Mesendoderm (in vitro differentiated cells): ENCODE measurements at regions not wholly inside any gene's neighbourhood (a gene's known extent, or its start where the extent isn't known, plus 50 kb on each side); places are given as distances from the start of the nearest gene placed in this dataset.
A peak's percentile ranks its signal among the peaks of the same experiment; 100 is the strongest.

Experiments
- DNase-seq: peaks from one replicate; pipeline ENCODE4 v3.0.0; 2013
- H2AK5ac ChIP-seq: 2 replicates; pipeline ENCODE4 v1.6.1; 2013; ENCODE audit warnings: low read length, inconsistent platforms
- H2BK120ac ChIP-seq: 2 replicates; pipeline ENCODE4 v1.6.1; 2013; ENCODE audit warnings: low read depth, mild to moderate bottlenecking, low read length, moderate library complexity, mixed read lengths
- H2BK15ac ChIP-seq: replicated peaks from 2 replicates; pipeline ENCODE4 v1.6.1; 2013; ENCODE audit warnings: low read depth, mild to moderate bottlenecking, moderate library complexity
- H2BK5ac ChIP-seq: 2 replicates; pipeline ENCODE4 v1.6.1; 2013; ENCODE audit warnings: low read length, inconsistent platforms
- H3K18ac ChIP-seq: 2 replicates; pipeline ENCODE4 v1.6.1; 2013; ENCODE audit warnings: mild to moderate bottlenecking, low read length, mixed read lengths
- H3K23ac ChIP-seq: one replicate; pipeline ENCODE4 v1.6.1; 2013; ENCODE audit warnings: low read length
- H3K27ac ChIP-seq: 2 replicates; pipeline ENCODE4 v1.5.1; 2013; ENCODE audit warnings: low read depth, mild to moderate bottlenecking, inconsistent platforms, low read length, moderate library complexity
- H3K27me3 ChIP-seq: 2 replicates; pipeline ENCODE4 v1.6.1; 2013; ENCODE audit warnings: low read length, control low read depth, mild to moderate bottlenecking, inconsistent platforms; ENCODE audit not compliant: insufficient read depth, poor library complexity
- H3K36me3 ChIP-seq: 2 replicates; pipeline ENCODE4 v1.6.1; 2013; ENCODE audit warnings: low read length, inconsistent platforms; ENCODE audit not compliant: control insufficient read depth, insufficient read depth
- H3K4ac ChIP-seq: one replicate; pipeline ENCODE4 v1.6.1; 2013; ENCODE audit warnings: low read depth, mild to moderate bottlenecking, low read length, moderate library complexity
- H3K4me1 ChIP-seq: 2 replicates; pipeline ENCODE4 v1.6.1; 2013; ENCODE audit warnings: low read depth, low read length, inconsistent platforms; ENCODE audit not compliant: control insufficient read depth
- H3K4me2 ChIP-seq: 2 replicates; pipeline ENCODE4 v1.6.1; 2013; ENCODE audit warnings: low read length
- H3K4me3 ChIP-seq: 2 replicates; pipeline ENCODE4 v1.5.1; 2013; ENCODE audit warnings: mild to moderate bottlenecking, low read length
- H3K56ac ChIP-seq: one replicate; pipeline ENCODE4 v1.6.1; 2013; ENCODE audit warnings: low read length
- H3K79me1 ChIP-seq: 2 replicates; pipeline ENCODE4 v1.6.1; 2013; ENCODE audit warnings: low read length, inconsistent platforms
- H3K79me2 ChIP-seq: 2 replicates; pipeline ENCODE4 v1.6.1; 2013; ENCODE audit warnings: mild to moderate bottlenecking, low read length; ENCODE audit not compliant: control insufficient read depth, insufficient read depth
- H3K9ac ChIP-seq: 2 replicates; pipeline ENCODE4 v1.6.1; 2013; ENCODE audit warnings: low read length, inconsistent platforms
- H4K5ac ChIP-seq: one replicate; pipeline ENCODE4 v1.6.1; 2013; ENCODE audit warnings: low read length
- H4K8ac ChIP-seq: one replicate; pipeline ENCODE4 v1.6.1; 2013; ENCODE audit warnings: low read depth, mild to moderate bottlenecking, control low read depth, low read length, moderate library complexity
- WGBS: extraction: QIAGEN DNeasy Blood & Tissue Kit; methylation state at CpG from one replicate; pipeline ENCODE4 v1.1.7; 2013; ENCODE audit warnings: low lambda C conversion rate, missing lambda C conversion rate; ENCODE audit not compliant: insufficient coverage; ENCODE audit errors: extremely low coverage; 5-methylcytosine and 5-hydroxymethylcytosine counted together

DNA sequence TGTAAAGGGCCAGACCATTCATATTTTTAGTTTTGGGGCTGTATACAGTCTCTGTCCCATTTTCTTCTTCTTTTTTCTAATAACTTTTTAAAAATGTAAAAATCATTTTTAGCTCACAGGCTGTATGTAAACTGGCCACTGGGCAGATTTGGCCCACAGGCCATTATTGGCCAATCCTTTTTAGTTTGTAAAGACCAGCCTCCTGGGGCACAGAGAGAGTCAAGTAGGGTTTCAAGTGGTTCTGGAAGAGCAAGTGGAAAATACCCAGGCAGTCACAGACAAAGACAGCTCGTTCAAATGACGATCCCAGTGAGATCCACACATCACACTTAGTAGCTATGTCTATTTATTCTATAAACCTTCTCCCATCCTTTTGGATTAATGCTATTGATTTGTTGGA is 150.2 kb upstream of the ARHGAP20 start:
- H3K27ac ChIP-seq = no peak overlapping the region
- no peaks in the 10 kb centered on the region for H3K36me3 ChIP-seq

DNA sequence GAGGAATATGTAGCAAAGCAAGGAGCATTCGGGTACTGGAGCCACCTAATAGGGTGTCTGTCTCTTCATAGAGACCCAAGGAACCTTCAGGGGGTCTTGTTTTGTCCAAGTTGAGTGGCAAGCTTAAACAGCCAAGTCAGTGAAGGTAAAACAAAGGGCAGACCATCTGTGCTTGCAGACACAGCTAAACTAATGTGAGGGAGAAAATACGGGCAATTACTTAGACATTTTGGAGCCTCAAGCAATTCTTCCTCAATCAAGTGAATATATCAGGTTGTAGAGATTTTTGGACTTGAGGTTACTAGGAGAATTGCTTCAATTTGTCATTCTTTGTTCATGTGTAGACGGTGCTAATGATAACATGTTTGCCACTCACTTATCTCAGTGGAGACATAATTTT is 148.2 kb upstream of the ARHGAP20 start:
- Histone ChIP-seq H3K4ac (no peak overlapping the region), H3K79me1 (no peaks in the 10 kb centered on the region), H3K18ac (no peak overlapping the region), H3K56ac (no peak overlapping the region), H4K8ac (no peak overlapping the region), H3K27ac (no peak overlapping the region), H3K4me1 (no peaks in the 10 kb centered on the region), H2BK5ac (no peak overlapping the region), H3K27me3 (no peaks in the 10 kb centered on the region), H2AK5ac (no peak overlapping the region), H3K79me2 (no peaks in the 10 kb centered on the region), H3K36me3 (no peaks in the 10 kb centered on the region), H3K4me3 (no peak overlapping the region), H3K23ac (no peak overlapping the region), H4K5ac (no peak overlapping the region), H2BK120ac (no peak overlapping the region), H3K9ac (no peak overlapping the region), H2BK15ac (no peak overlapping the region), H3K4me2 (no peak overlapping the region)
- no peak for DNase-seq
- WGBS = no CpG with 5 or more reads among the region's 3 CpGs

More for the DNA sequence above, 150.2 kb upstream of the ARHGAP20 start:
- Histone ChIP-seq H2AK5ac (no peak overlapping the region), H4K5ac (no peak overlapping the region), H3K23ac (no peak overlapping the region), H3K4me1 (no peaks in the 10 kb centered on the region), H3K4me2 (no peak overlapping the region), H3K27me3 (no peaks in the 10 kb centered on the region), H3K79me1 (no peaks in the 10 kb centered on the region), H3K4me3 (no peak overlapping the region), H4K8ac (no peak overlapping the region), H3K18ac (peak overlapping the region; percentile 92), H3K4ac (no peak overlapping the region), H3K56ac (no peak overlapping the region), H3K9ac (no peak overlapping the region), H2BK15ac (peak overlapping the region; percentile 74), H2BK120ac (no peak overlapping the region), H3K79me2 (no peaks in the 10 kb centered on the region), H2BK5ac (no peak overlapping the region)
- DNase-seq = no peak
- WGBS = no CpG with 5 or more reads among the region's 2 CpGs

DNA sequence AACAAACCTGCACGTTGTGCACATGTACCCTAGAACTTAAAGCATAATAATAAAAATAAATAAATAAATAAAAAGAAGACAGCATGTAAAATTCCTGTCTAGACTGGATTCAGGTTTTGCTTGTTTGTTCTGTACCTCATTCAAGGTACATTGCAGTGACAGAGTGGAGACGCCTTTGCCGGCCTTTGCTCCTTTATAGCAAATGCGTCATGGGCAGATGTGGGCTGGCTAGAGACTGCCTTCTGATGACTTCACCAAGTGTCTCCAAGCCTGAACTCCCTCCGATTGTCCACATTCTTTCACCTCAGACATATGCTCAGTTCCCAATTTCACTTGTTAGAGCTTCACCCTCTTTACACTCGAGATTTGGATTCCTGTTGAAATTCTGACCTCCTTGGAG is 147.8 kb upstream of the ARHGAP20 start:
- H3K4me1 ChIP-seq = no peaks in the 10 kb centered on the region
- H2AK5ac ChIP-seq = no peak overlapping the region
- peak overlapping the region; percentile 22 for H3K18ac ChIP-seq
- no peaks in the 10 kb centered on the region for H3K27me3 ChIP-seq
- H3K23ac ChIP-seq = no peak overlapping the region
- H3K27ac ChIP-seq = no peak overlapping the region
- no peak overlapping the region for H4K8ac ChIP-seq
- no peak overlapping the region for H2BK15ac ChIP-seq
- no peak overlapping the region for H4K5ac ChIP-seq
- H3K79me1 ChIP-seq = no peaks in the 10 kb centered on the region
- no peak overlapping the region for H3K4me3 ChIP-seq
- no peak overlapping the region for H2BK5ac ChIP-seq
- no CpG with 5 or more reads among the region's 6 CpGs for WGBS
- no peaks in the 10 kb centered on the region for H3K79me2 ChIP-seq
- H2BK120ac ChIP-seq = no peak overlapping the region
- H3K36me3 ChIP-seq = no peaks in the 10 kb centered on the region
- no peak for DNase-seq
- no peak overlapping the region for H3K4me2 ChIP-seq
- no peak overlapping the region for H3K56ac ChIP-seq
- no peak overlapping the region for H3K4ac ChIP-seq
- H3K9ac ChIP-seq = no peak overlapping the region

- WGBS = no CpG with 5 or more reads among the region's 5 CpGs
- H3K79me2 ChIP-seq = no peaks in the 10 kb centered on the region
- no peak overlapping the region for H3K4me2 ChIP-seq
- no peak overlapping the region for H2BK5ac ChIP-seq
- no peak overlapping the region for H3K9ac ChIP-seq
- H3K27ac ChIP-seq = no peak overlapping the region
- H3K23ac ChIP-seq = no peak overlapping the region
- no peak overlapping the region for H3K4ac ChIP-seq
- DNase-seq = no peak
- no peaks in the 10 kb centered on the region for H3K4me1 ChIP-seq
- no peaks in the 10 kb centered on the region for H3K27me3 ChIP-seq
- H3K36me3 ChIP-seq = no peaks in the 10 kb centered on the region
- H2AK5ac ChIP-seq = no peak overlapping the region
- no peak overlapping the region for H4K8ac ChIP-seq
- H3K56ac ChIP-seq = no peak overlapping the region
- no peak overlapping the region for H2BK15ac ChIP-seq
- no peaks in the 10 kb centered on the region for H3K79me1 ChIP-seq
- no peak overlapping the region for H4K5ac ChIP-seq
- no peak overlapping the region for H2BK120ac ChIP-seq
- no peak overlapping the region for H3K18ac ChIP-seq
- H3K4me3 ChIP-seq = no peak overlapping the region
These were observed 147.1 kb upstream of the ARHGAP20 start for GRCh38 chr11:110859240-110859840.

- Histone ChIP-seq H2BK15ac (no peak overlapping the region), H3K23ac (no peak overlapping the region), H3K4ac (no peak overlapping the region), H2AK5ac (no peak overlapping the region), H3K4me3 (no peak overlapping the region), H3K56ac (no peak overlapping the region), H3K4me1 (no peaks in the 10 kb centered on the region), H3K4me2 (no peak overlapping the region), H3K36me3 (no peaks in the 10 kb centered on the region), H3K79me2 (no peaks in the 10 kb centered on the region), H2BK5ac (no peak overlapping the region), H4K5ac (no peak overlapping the region), H3K27me3 (no peaks in the 10 kb centered on the region), H3K79me1 (no peaks in the 10 kb centered on the region), H3K27ac (no peak overlapping the region), H3K9ac (no peak overlapping the region), H4K8ac (no peak overlapping the region), H3K18ac (no peak overlapping the region), H2BK120ac (no peak overlapping the region)
- no peak for DNase-seq
- no CpG with 5 or more reads among the region's 5 CpGs for WGBS
These were observed 146.3 kb upstream of the ARHGAP20 start for GRCh38 chr11:110858547-110858921.

- no CpG with 5 or more reads among the region's 4 CpGs for WGBS
- Histone ChIP-seq H3K18ac (no peak overlapping the region), H3K4me1 (no peaks in the 10 kb centered on the region), H3K23ac (no peak overlapping the region), H3K4me3 (no peak overlapping the region), H2AK5ac (no peak overlapping the region), H4K8ac (no peak overlapping the region), H2BK15ac (no peak overlapping the region), H3K4me2 (no peak overlapping the region), H3K79me1 (no peaks in the 10 kb centered on the region), H4K5ac (no peak overlapping the region), H2BK120ac (no peak overlapping the region), H3K79me2 (no peaks in the 10 kb centered on the region), H3K27me3 (no peaks in the 10 kb centered on the region), H3K4ac (no peak overlapping the region), H2BK5ac (no peak overlapping the region), H3K9ac (no peak overlapping the region), H3K36me3 (no peaks in the 10 kb centered on the region), H3K56ac (no peak overlapping the region), H3K27ac (no peak overlapping the region)
- no peak for DNase-seq
These were observed 145.8 kb upstream of the ARHGAP20 start for GRCh38 chr11:110857892-110858546.
